Breast epithelium (tissue), 3 donors: ENCODE measurements at regions not wholly inside any gene's neighbourhood (a gene's known extent, or its start where the extent isn't known, plus 50 kb on each side); places are given as distances from the start of the nearest gene placed in this dataset.

Experiments used
- POLR2A ChIP-seq: fragments of 450-650 bp; IDR thresholded peaks from one replicate; pipeline ENCODE4 v1.6.1; 2016; ENCODE audit warnings: antibody characterized with exemption, mild to moderate bottlenecking, moderate library complexity
- POLR2AphosphoS5 ChIP-seq, 3 donors: sonication (generic); formaldehyde crosslinking; IDR thresholded peaks; one replicate each; pipeline ENCODE4 v1.6.1; 2017; ENCODE audit warnings: antibody characterized with exemption in 3 of 3
- TF ChIP-seq, protein P1 (sequence below), 3 donors: fragments of 450-650 bp; IDR thresholded peaks; one replicate each; pipeline ENCODE4 v1.5.1; 2016 to 2017; ENCODE audit warnings: antibody characterized with exemption in 3 of 3, mild to moderate bottlenecking in 3 of 3, moderate library complexity in 3 of 3

DNA sequence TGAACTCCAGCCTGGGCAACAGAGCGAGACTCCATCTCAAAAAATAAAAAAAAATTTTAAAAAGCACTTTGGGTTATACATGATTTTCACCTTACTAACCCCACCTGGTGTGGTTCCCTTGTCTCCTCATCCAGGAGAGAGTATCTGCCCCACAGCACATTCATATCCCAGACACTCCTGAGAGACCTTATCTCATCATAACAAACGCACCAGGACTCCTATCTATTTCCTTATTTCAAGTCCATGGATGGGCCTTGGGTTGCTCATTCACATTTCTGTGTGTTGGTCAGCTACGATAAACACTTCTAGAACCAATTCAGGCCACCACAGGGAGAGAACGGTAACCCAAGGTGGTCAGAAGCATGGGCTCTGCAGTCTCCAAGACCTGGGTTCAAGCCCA, 88.6 kb upstream of the SPATA12 start:
- TF ChIP-seq POLR2A (no peak), POLR2AphosphoS5 (IDR thresholded peaks at IDR 0.05) (no peak)
- TF ChIP-seq, protein P1, sequence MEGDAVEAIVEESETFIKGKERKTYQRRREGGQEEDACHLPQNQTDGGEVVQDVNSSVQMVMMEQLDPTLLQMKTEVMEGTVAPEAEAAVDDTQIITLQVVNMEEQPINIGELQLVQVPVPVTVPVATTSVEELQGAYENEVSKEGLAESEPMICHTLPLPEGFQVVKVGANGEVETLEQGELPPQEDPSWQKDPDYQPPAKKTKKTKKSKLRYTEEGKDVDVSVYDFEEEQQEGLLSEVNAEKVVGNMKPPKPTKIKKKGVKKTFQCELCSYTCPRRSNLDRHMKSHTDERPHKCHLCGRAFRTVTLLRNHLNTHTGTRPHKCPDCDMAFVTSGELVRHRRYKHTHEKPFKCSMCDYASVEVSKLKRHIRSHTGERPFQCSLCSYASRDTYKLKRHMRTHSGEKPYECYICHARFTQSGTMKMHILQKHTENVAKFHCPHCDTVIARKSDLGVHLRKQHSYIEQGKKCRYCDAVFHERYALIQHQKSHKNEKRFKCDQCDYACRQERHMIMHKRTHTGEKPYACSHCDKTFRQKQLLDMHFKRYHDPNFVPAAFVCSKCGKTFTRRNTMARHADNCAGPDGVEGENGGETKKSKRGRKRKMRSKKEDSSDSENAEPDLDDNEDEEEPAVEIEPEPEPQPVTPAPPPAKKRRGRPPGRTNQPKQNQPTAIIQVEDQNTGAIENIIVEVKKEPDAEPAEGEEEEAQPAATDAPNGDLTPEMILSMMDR (IDR thresholded peaks at IDR 0.05): no peak
